ENCODE measurements at regions not wholly inside any gene's neighbourhood (a gene's known extent, or its start where the extent isn't known, plus 50 kb on each side); places are given as distances from the start of the nearest gene placed in this dataset.

- Histone ChIP-seq H3K79me2 (ENCODE audit: control insufficient read depth, insufficient read depth, low read length) (no peaks in the 10 kb centered on the region), H3K4me1 (ENCODE audit: control insufficient read depth, insufficient read depth, low read length) (no peaks in the 10 kb centered on the region), H2AFZ (ENCODE audit: control insufficient read depth, low read depth, low read length) (no peak overlapping the region), H3K9me3 (replicated peaks; ENCODE audit: control insufficient read depth, insufficient read depth, low read length) (no peaks in the 10 kb centered on the region), H4K20me1 (ENCODE audit: control insufficient read depth, insufficient read depth) (no peaks in the 10 kb centered on the region), H3K27me3 (replicated peaks in 1 of 2; ENCODE audit: control insufficient read depth in 2 of 2, insufficient read depth in 2 of 2, low read length in 1 of 2) (peaks cover 0 to 2% of the 10 kb centered on the region in 2 experiments; a peak in 1 of 4 replicates), H3K36me3 (ENCODE audit: control insufficient read depth in 2 of 2, insufficient read depth in 2 of 2, low read length in 1 of 2) (no peaks in the 10 kb centered on the region), H3K27ac (ENCODE audit: control insufficient read depth, insufficient read depth) (no peak overlapping the region), H3K4me2 (ENCODE audit: control insufficient read depth, insufficient read depth) (no peak overlapping the region), H3K4me3 (no peak overlapping the region), H3K9ac (ENCODE audit: control insufficient read depth, insufficient read depth, low read length) (no peak overlapping the region)
- ATAC-seq (no peak), DNase-seq (ENCODE audit: low read depth, low spot score) (no peak), FAIRE-seq (no peak)
- SMC1A ChIA-PET (ENCODE audit: uncharacterized antibody, unreplicated experiment): no interaction called here
- POLR2A ChIA-PET: no interaction called here
- CTCF ChIA-PET: no interaction called here
- TF ChIP-seq RAD51 (IDR thresholded peaks at IDR 0.05) (no peak), MEF2A (IDR thresholded peaks at IDR 0.05; ENCODE audit: insufficient read depth, low read depth, low read length) (no peak)
- WGBS (ENCODE audit: insufficient coverage, insufficient replicate concordance, low lambda C conversion rate, missing lambda C conversion rate): 4% methylated on average over 6 of the region's 8 CpGs
- RAD21 ChIA-PET (ENCODE audit: unreplicated experiment): no interaction called here
- BruUV-seq (replicated peaks): no TSS peak
- in situ Hi-C loops (cut with MboI): no loop called here
- intact Hi-C loops (cut with micrococcal nuclease; ENCODE audit: unreplicated experiment): no loop called here
Observed at GRCh38 chr17:21522755-21523336, 146.7 kb downstream of the KCNJ12 start.

- ATAC-seq (no peak), DNase-seq (ENCODE audit: low read depth, low spot score) (no peak), FAIRE-seq (no peak)
- Histone ChIP-seq H2AFZ (ENCODE audit: control insufficient read depth, low read depth, low read length) (no peak overlapping the region), H4K20me1 (ENCODE audit: control insufficient read depth, insufficient read depth) (no peaks in the 10 kb centered on the region), H3K79me2 (ENCODE audit: control insufficient read depth, insufficient read depth, low read length) (no peaks in the 10 kb centered on the region), H3K27ac (ENCODE audit: control insufficient read depth, insufficient read depth) (no peak overlapping the region), H3K4me3 (no peak overlapping the region), H3K4me1 (ENCODE audit: control insufficient read depth, insufficient read depth, low read length) (no peaks in the 10 kb centered on the region), H3K9me3 (replicated peaks; ENCODE audit: control insufficient read depth, insufficient read depth, low read length) (no peaks in the 10 kb centered on the region), H3K4me2 (ENCODE audit: control insufficient read depth, insufficient read depth) (no peak overlapping the region), H3K36me3 (ENCODE audit: control insufficient read depth in 2 of 2, insufficient read depth in 2 of 2, low read length in 1 of 2) (no peaks in the 10 kb centered on the region), H3K27me3 (replicated peaks in 1 of 2; ENCODE audit: control insufficient read depth in 2 of 2, insufficient read depth in 2 of 2, low read length in 1 of 2) (peaks cover 0 to 2% of the 10 kb centered on the region in 2 experiments; a peak in 1 of 4 replicates), H3K9ac (ENCODE audit: control insufficient read depth, insufficient read depth, low read length) (no peak overlapping the region)
- WGBS (ENCODE audit: insufficient coverage, insufficient replicate concordance, low lambda C conversion rate, missing lambda C conversion rate): 0% methylated on average over 7 of the region's 7 CpGs
- TF ChIP-seq BMI1 (IDR thresholded peaks at IDR 0.05; ENCODE audit: borderline replicate concordance) (no peak), RCOR1 (conservative IDR thresholded peaks at IDR 0.05; ENCODE audit: low read depth, low read length) (no peak), CBX3 (IDR thresholded peaks at IDR 0.05; ENCODE audit: borderline replicate concordance, low read depth) (no peak), RAD51 (IDR thresholded peaks at IDR 0.05) (no peak), ZNF24 (IDR thresholded peaks at IDR 0.05) (no peak), MXI1 (IDR thresholded peaks at IDR 0.05; ENCODE audit: low read depth, low read length) (no peak), SMAD1 (IDR thresholded peaks at IDR 0.05; ENCODE audit: low read depth, partially characterized antibody) (no peak), BRCA1 (IDR thresholded peaks at IDR 0.05; ENCODE audit: low read depth, low read length) (no peak), ZBTB11 (CRISPR knock-in tag; IDR thresholded peaks at IDR 0.05) (no peak), FOS (IDR thresholded peaks at IDR 0.05; ENCODE audit: borderline replicate concordance, extremely low read depth, insufficient read length) (no peak)
- ChIA-PET POLR2A (no interaction called here), RAD21 (ENCODE audit: unreplicated experiment) (no interaction called here), SMC1A (ENCODE audit: uncharacterized antibody, unreplicated experiment) (interaction anchor here (1.9 kb wide), 1 partner anchor 10 kb away, joined by 4 read pairs; no protein-coding TSS in a partner anchor), CTCF (interaction anchor here (1.9 kb wide), 1 partner anchor 10 kb away, joined by 5 read pairs; no protein-coding TSS in a partner anchor)
- no TSS peak for BruUV-seq (replicated peaks)
- intact Hi-C loops (cut with micrococcal nuclease; ENCODE audit: unreplicated experiment) (no loop called here), in situ Hi-C loops (cut with MboI) (no loop called here)
Observed at GRCh38 chr17:21523497-21524210, 147.5 kb downstream of the KCNJ12 start.
